Mesenchymal stem cell (in vitro differentiated cells and primary cell): ENCODE measurements at regions not wholly inside any gene's neighbourhood (a gene's known extent, or its start where the extent isn't known, plus 50 kb on each side); places are given as distances from the start of the nearest gene placed in this dataset.

ENCODE experiments used
- DNase-seq: peaks from one replicate; pipeline ENCODE4 v3.0.0-alpha.2; 2013
- H2AFZ ChIP-seq: one replicate; pipeline ENCODE4 v1.6.1; 2013; ENCODE audit warnings: low read depth, mild to moderate bottlenecking, control low read depth, inconsistent platforms, low read length, moderate library complexity
- H2AK5ac ChIP-seq: 2 replicates; pipeline ENCODE4 v1.6.1; 2013; ENCODE audit warnings: low read length, moderate library complexity, mild to moderate bottlenecking, inconsistent platforms; ENCODE audit not compliant: severe bottlenecking
- H2BK120ac ChIP-seq: one replicate; pipeline ENCODE4 v1.6.1; 2013; ENCODE audit warnings: low read depth, mild to moderate bottlenecking, inconsistent platforms, low read length, moderate library complexity
- H2BK12ac ChIP-seq, 2 experiments: one replicate each; pipeline ENCODE4 v1.6.1; 2013; ENCODE audit warnings: inconsistent platforms in 2 of 2, low read length in 2 of 2, mild to moderate bottlenecking in 2 of 2, moderate library complexity in 2 of 2, control low read depth in 1 of 2
- H2BK15ac ChIP-seq: one replicate; pipeline ENCODE4 v1.6.1; 2013; ENCODE audit warnings: mild to moderate bottlenecking, low read depth, inconsistent platforms; ENCODE audit not compliant: poor library complexity, severe bottlenecking
- H2BK5ac ChIP-seq: 2 replicates; pipeline ENCODE4 v1.6.1; 2013; ENCODE audit warnings: low read depth, mild to moderate bottlenecking, low read length, control low read depth, inconsistent platforms; ENCODE audit not compliant: poor library complexity, severe bottlenecking
- H3K14ac ChIP-seq, 2 experiments: one replicate each; pipeline ENCODE4 v1.6.1; 2013; ENCODE audit warnings: inconsistent platforms in 2 of 2, low read length in 2 of 2, control low read depth in 1 of 2, mild to moderate bottlenecking in 1 of 2, moderate library complexity in 1 of 2
- H3K18ac ChIP-seq, 2 experiments: one replicate each; pipeline ENCODE4 v1.6.1; 2013; ENCODE audit warnings: inconsistent platforms in 2 of 2, low read length in 2 of 2, control low read depth in 1 of 2, low read depth in 1 of 2, mild to moderate bottlenecking in 1 of 2
- H3K23ac ChIP-seq, 2 experiments: one replicate each; pipeline ENCODE4 v1.6.1; 2013; ENCODE audit warnings: inconsistent platforms in 2 of 2, low read length in 2 of 2, mild to moderate bottlenecking in 2 of 2, moderate library complexity in 2 of 2, control low read depth in 1 of 2
- H3K27ac ChIP-seq: 2 replicates; pipeline ENCODE4 v1.5.1; 2013; ENCODE audit warnings: mild to moderate bottlenecking, moderate library complexity, low read length, control low read depth, inconsistent platforms; ENCODE audit not compliant: poor library complexity, severe bottlenecking
- H3K27me3 ChIP-seq, 2 experiments: 2 replicates each; pipeline versions ENCODE4 v1.6.1 to v1.7.0; 2013; ENCODE audit warnings: low read length in 2 of 2, mild to moderate bottlenecking in 2 of 2, moderate library complexity in 2 of 2, control low read depth in 1 of 2, inconsistent platforms in 1 of 2; ENCODE audit not compliant: control insufficient read depth in 1 of 2, insufficient read depth in 1 of 2
- H3K36me3 ChIP-seq, 2 experiments: 2 replicates each; pipeline versions ENCODE4 v1.6.1 to v1.7.0; 2013; ENCODE audit warnings: low read length in 2 of 2, control low read depth in 1 of 2, inconsistent platforms in 1 of 2, low read depth in 1 of 2, mild to moderate bottlenecking in 1 of 2; ENCODE audit not compliant: insufficient read depth in 2 of 2, control insufficient read depth in 1 of 2
- H3K4ac ChIP-seq, 2 experiments: one replicate each; pipeline ENCODE4 v1.6.1; 2013; ENCODE audit warnings: inconsistent platforms in 2 of 2, low read length in 2 of 2, mild to moderate bottlenecking in 2 of 2, moderate library complexity in 2 of 2, control low read depth in 1 of 2, low read depth in 1 of 2
- H3K4me1 ChIP-seq: 2 replicates; pipeline ENCODE4 v1.6.1; 2013; ENCODE audit warnings: low read depth, low read length, control low read depth; ENCODE audit not compliant: control insufficient read depth, insufficient read depth
- H3K4me2 ChIP-seq: 2 replicates; pipeline ENCODE4 v1.6.1; 2013; ENCODE audit warnings: low read length, mild to moderate bottlenecking, inconsistent platforms; ENCODE audit not compliant: poor library complexity, severe bottlenecking
- H3K4me3 ChIP-seq, 2 experiments: 2 replicates each; pipeline versions ENCODE4 v1.5.1 to v1.7.0; 2013; ENCODE audit warnings: low read length in 2 of 2, mild to moderate bottlenecking in 2 of 2, control low read depth in 1 of 2, low read depth in 1 of 2; ENCODE audit not compliant: insufficient read depth in 1 of 2
- H3K79me1 ChIP-seq: replicated peaks from 2 replicates; pipeline ENCODE4 v1.6.1; 2013; ENCODE audit warnings: mild to moderate bottlenecking, control low read depth, low read length, inconsistent platforms; ENCODE audit not compliant: poor library complexity, severe bottlenecking
- H3K9ac ChIP-seq: 2 replicates; pipeline ENCODE4 v1.7.0; 2013; ENCODE audit warnings: mild to moderate bottlenecking, low read length, moderate library complexity
- H3K9me3 ChIP-seq: 2 replicates; pipeline ENCODE4 v1.7.0; 2013; ENCODE audit warnings: mild to moderate bottlenecking, low read length; ENCODE audit not compliant: control insufficient read depth
- H4K8ac ChIP-seq: one replicate; pipeline ENCODE4 v1.6.1; 2013; ENCODE audit warnings: inconsistent platforms, mild to moderate bottlenecking, low read length, moderate library complexity
- H4K91ac ChIP-seq: one replicate; pipeline ENCODE4 v1.6.1; 2013; ENCODE audit warnings: mild to moderate bottlenecking, low read length, inconsistent platforms
- WGBS: methylation state at CpG from one replicate; pipeline ENCODE4 v1.1.7; 2013; ENCODE audit warnings: mixed read lengths; 5-methylcytosine and 5-hydroxymethylcytosine counted together

GRCh38 chr4:162909952-162910351 lies 256.7 kb downstream of the NAF1 start:
- no peak overlapping the region for H2BK15ac ChIP-seq
- no peaks in the 10 kb centered on the region for H3K27me3 ChIP-seq
- H3K14ac ChIP-seq, result no peak overlapping the region
- DNase-seq, result no peak
- H3K36me3 ChIP-seq, result no peaks in the 10 kb centered on the region
- H2BK5ac ChIP-seq, result no peak overlapping the region
- H3K4me2 ChIP-seq, result no peak overlapping the region
- H2BK12ac ChIP-seq, result no peak overlapping the region
- H3K9me3 ChIP-seq, result peaks cover 4% of the 10 kb centered on the region
- H3K4me1 ChIP-seq, result no peaks in the 10 kb centered on the region
- H3K4ac ChIP-seq, result no peak overlapping the region
- no peak overlapping the region for H2AFZ ChIP-seq
- H3K27ac ChIP-seq, result no peak overlapping the region
- no peak overlapping the region for H2BK120ac ChIP-seq
- H3K18ac ChIP-seq, result no peak overlapping the region
- no peak overlapping the region for H4K91ac ChIP-seq
- no peak overlapping the region for H3K4me3 ChIP-seq
- H2AK5ac ChIP-seq, result no peak overlapping the region
- no peak overlapping the region for H3K23ac ChIP-seq
- no peaks in the 10 kb centered on the region for H3K79me1 ChIP-seq
- no peak overlapping the region for H3K9ac ChIP-seq
- WGBS, result 84% methylated on average over 2 of the region's 2 CpGs
- no peak overlapping the region for H4K8ac ChIP-seq

- DNase-seq, result no peak
- Histone ChIP-seq H4K91ac (no peak overlapping the region), H3K23ac (no peak overlapping the region), H2AFZ (no peak overlapping the region), H3K14ac (no peak overlapping the region), H3K9ac (no peak overlapping the region), H3K4me3 (no peak overlapping the region), H3K27me3 (no peaks in the 10 kb centered on the region), H3K4me2 (no peak overlapping the region), H3K4ac (no peak overlapping the region), H2AK5ac (no peak overlapping the region), H3K27ac (no peak overlapping the region), H2BK15ac (no peak overlapping the region), H2BK5ac (no peak overlapping the region), H4K8ac (no peak overlapping the region), H2BK120ac (no peak overlapping the region), H3K18ac (no peak overlapping the region), H2BK12ac (no peak overlapping the region), H3K4me1 (no peaks in the 10 kb centered on the region), H3K36me3 (no peaks in the 10 kb centered on the region), H3K79me1 (no peaks in the 10 kb centered on the region), H3K9me3 (peaks cover 2% of the 10 kb centered on the region)
- 56% methylated on average over 3 of the region's 3 CpGs for WGBS
Observed at GRCh38 chr4:162894387-162894786, 272.3 kb downstream of the NAF1 start.

- Histone ChIP-seq H3K4me1 (no peaks in the 10 kb centered on the region), H3K36me3 (no peaks in the 10 kb centered on the region), H2AFZ (no peak overlapping the region), H4K8ac (no peak overlapping the region), H2AK5ac (no peak overlapping the region), H2BK12ac (no peak overlapping the region), H2BK120ac (no peak overlapping the region), H2BK5ac (no peak overlapping the region), H3K14ac (no peak overlapping the region), H4K91ac (no peak overlapping the region), H3K4me2 (no peak overlapping the region), H3K4me3 (no peak overlapping the region), H3K27ac (no peak overlapping the region), H2BK15ac (no peak overlapping the region), H3K23ac (no peak overlapping the region), H3K9ac (no peak overlapping the region), H3K9me3 (no peaks in the 10 kb centered on the region), H3K79me1 (no peaks in the 10 kb centered on the region), H3K18ac (no peak overlapping the region), H3K27me3 (no peaks in the 10 kb centered on the region), H3K4ac (no peak overlapping the region)
- peak; percentile 4 for DNase-seq
- WGBS, result 82% methylated on average over 1 of the region's 3 CpGs
Observed at GRCh38 chr4:162891788-162892707, 274.6 kb downstream of the NAF1 start.

- Histone ChIP-seq H3K27ac (no peak overlapping the region), H3K9me3 (peaks cover 7% of the 10 kb centered on the region), H2BK15ac (no peak overlapping the region), H3K23ac (no peak overlapping the region), H4K8ac (no peak overlapping the region), H3K9ac (no peak overlapping the region), H3K27me3 (no peaks in the 10 kb centered on the region), H3K4ac (no peak overlapping the region), H3K4me3 (no peak overlapping the region), H2BK120ac (no peak overlapping the region), H3K79me1 (no peaks in the 10 kb centered on the region), H3K18ac (no peak overlapping the region), H3K14ac (no peak overlapping the region), H2AK5ac (no peak overlapping the region), H3K4me1 (no peaks in the 10 kb centered on the region), H2BK12ac (no peak overlapping the region), H3K4me2 (no peak overlapping the region), H3K36me3 (no peaks in the 10 kb centered on the region), H2BK5ac (no peak overlapping the region), H4K91ac (no peak overlapping the region), H2AFZ (no peak overlapping the region)
- WGBS, result no CpG with 5 or more reads among the region's 1 CpG
- no peak for DNase-seq
Observed at GRCh38 chr4:162878096-162878495, 288.6 kb downstream of the NAF1 start.
